WTC11 (cell line): ENCODE measurements at regions not wholly inside any gene's neighbourhood (a gene's known extent, or its start where the extent isn't known, plus 50 kb on each side); places are given as distances from the start of the nearest gene placed in this dataset.

Source experiments
- ATAC-seq: fragments of 200-7000 bp; cut with Tn5 transposase; 2 replicates; pipeline ENCODE4 v1.10.0; 2021; ENCODE audit warnings: mild to moderate bottlenecking, moderate library complexity
- CTCF ChIA-PET: fragments of 300-600 bp; sonication (Branson Sonifier 250); formaldehyde crosslinking; loops from one replicate; lab custom pipeline; 2021; ENCODE audit warnings: antibody characterized with exemption; lab: Charles Lee
- POLR2A ChIA-PET: fragments of 350-600 bp; sonication (Branson Sonifier 250); formaldehyde crosslinking; loops from one replicate; lab custom pipeline; 2021; ENCODE audit warnings: antibody characterized with exemption; lab: Charles Lee
- DNase-seq: peaks from one replicate; pipeline ENCODE4 v3.0.0; 2021; ENCODE audit warnings: low spot score
- H3K27ac Mint-ChIP-seq: 2 replicates; pipeline ENCODE4 v1.8.0; 2021; ENCODE audit warnings: mixed read lengths
- H3K27me3 Mint-ChIP-seq: 2 replicates; pipeline ENCODE4 v1.8.0; 2021; ENCODE audit warnings: low read depth, mild to moderate bottlenecking, moderate library complexity, mixed read lengths
- H3K36me3 Mint-ChIP-seq: 2 replicates; pipeline ENCODE4 v1.8.0; 2021; ENCODE audit warnings: mixed read lengths
- H3K4me1 Mint-ChIP-seq: 2 replicates; pipeline ENCODE4 v1.8.0; 2022; ENCODE audit warnings: mixed read lengths
- H3K4me3 Mint-ChIP-seq: 2 replicates; pipeline ENCODE4 v1.8.0; 2021; ENCODE audit warnings: mild to moderate bottlenecking, moderate library complexity, mixed read lengths
- H3K9me3 Mint-ChIP-seq: 2 replicates; pipeline ENCODE4 v1.8.0; 2021; ENCODE audit warnings: mixed read lengths
- AFF4 ChIP-seq: sonication (generic); formaldehyde crosslinking; IDR thresholded peaks from 2 replicates; pipeline ENCODE4 v1.8.1; 2023; ENCODE audit warnings: mild to moderate bottlenecking, missing genetic modification reagents, borderline replicate concordance
- AR ChIP-seq: fragments of 250-450 bp; sonication (Bioruptor Pico); IDR thresholded peaks from 2 replicates; pipeline ENCODE4 v1.9.0; 2021; ENCODE audit warnings: mild to moderate bottlenecking
- ARID4B ChIP-seq: sonication (generic); formaldehyde crosslinking; IDR thresholded peaks from 2 replicates; pipeline ENCODE4 v1.8.0; 2023; ENCODE audit warnings: missing genetic modification reagents, mild to moderate bottlenecking, borderline replicate concordance
- ATF6 ChIP-seq: sonication (generic); formaldehyde crosslinking; IDR thresholded peaks from 2 replicates; pipeline ENCODE4 v1.8.1; 2023; ENCODE audit warnings: mild to moderate bottlenecking, missing genetic modification reagents
- ERG ChIP-seq: fragments of 250-450 bp; sonication (Bioruptor Pico); IDR thresholded peaks from 2 replicates; pipeline ENCODE4 v1.8.0; 2021; ENCODE audit warnings: mild to moderate bottlenecking
- GRHL2 ChIP-seq: fragments of 250-450 bp; sonication (Bioruptor Pico); IDR thresholded peaks from 2 replicates; pipeline ENCODE4 v1.8.0; 2022; ENCODE audit warnings: mild to moderate bottlenecking, moderate library complexity; ENCODE audit not compliant: insufficient replicate concordance, severe bottlenecking
- MAX ChIP-seq: sonication (generic); formaldehyde crosslinking; IDR thresholded peaks from 2 replicates; pipeline ENCODE4 v1.8.0; 2022; ENCODE audit warnings: mild to moderate bottlenecking, missing genetic modification reagents
- MLX ChIP-seq: sonication (generic); formaldehyde crosslinking; IDR thresholded peaks from 2 replicates; pipeline ENCODE4 v1.8.1; 2023; ENCODE audit warnings: mild to moderate bottlenecking, missing genetic modification reagents, moderate library complexity
- NFATC4 ChIP-seq: fragments of 250-450 bp; sonication (Bioruptor Pico); IDR thresholded peaks from 2 replicates; pipeline ENCODE4 v1.9.0; 2021; ENCODE audit warnings: mild to moderate bottlenecking
- OVOL2 ChIP-seq: fragments of 250-450 bp; sonication (Bioruptor Pico); IDR thresholded peaks from 2 replicates; pipeline ENCODE4 v1.9.0; 2021; ENCODE audit warnings: mild to moderate bottlenecking, borderline replicate concordance
- PRRX2 ChIP-seq: fragments of 250-450 bp; sonication (Bioruptor Pico); IDR thresholded peaks from 2 replicates; pipeline ENCODE4 v1.8.0; 2021; ENCODE audit warnings: mild to moderate bottlenecking
- RELA ChIP-seq: sonication (generic); formaldehyde crosslinking; IDR thresholded peaks from 2 replicates; pipeline ENCODE4 v1.8.1; 2022; ENCODE audit warnings: missing genetic modification reagents, mild to moderate bottlenecking, borderline replicate concordance
- SMAD3 ChIP-seq: sonication (generic); formaldehyde crosslinking; IDR thresholded peaks from 2 replicates; pipeline ENCODE4 v1.8.0; 2022; ENCODE audit warnings: missing genetic modification reagents, mild to moderate bottlenecking, borderline replicate concordance
- TEAD4 ChIP-seq: sonication (generic); formaldehyde crosslinking; IDR thresholded peaks from 2 replicates; pipeline ENCODE4 v1.8.0; 2022; ENCODE audit warnings: mild to moderate bottlenecking, missing genetic modification reagents
- ZNF263 ChIP-seq: sonication (generic); formaldehyde crosslinking; IDR thresholded peaks from 2 replicates; pipeline ENCODE4 v1.8.1; 2022; ENCODE audit warnings: low read depth, mild to moderate bottlenecking, moderate library complexity, missing genetic modification reagents
- ZNF671 ChIP-seq: fragments of 250-450 bp; sonication (Bioruptor Pico); IDR thresholded peaks from 2 replicates; pipeline ENCODE4 v1.8.0; 2021; ENCODE audit warnings: mild to moderate bottlenecking
- ZSCAN18 ChIP-seq: fragments of 250-450 bp; sonication (Bioruptor Pico); IDR thresholded peaks from 2 replicates; pipeline ENCODE4 v2.1.2; 2022; ENCODE audit warnings: mild to moderate bottlenecking, moderate library complexity

GRCh38 chr16:51876601-51876875, 670.4 kb downstream of the TOX3 start:
- Mint-ChIP-seq H3K4me3 (no peak overlapping the region), H3K4me1 (peaks cover 49% of the 10 kb centered on the region), H3K27me3 (no peaks in the 10 kb centered on the region), H3K36me3 (no peaks in the 10 kb centered on the region), H3K9me3 (peaks cover 5% of the 10 kb centered on the region; the same call in 1 of the 2 replicates), H3K27ac (no peak overlapping the region)
- DNase-seq: no peak
- ATAC-seq: no peak
- ChIA-PET POLR2A (no interaction called here), CTCF (no interaction called here)
- TF ChIP-seq SMAD3 (CRISPR knock-in tag) (no peak), NFATC4 (CRISPR knock-in tag) (no peak), AFF4 (CRISPR knock-in tag) (no peak), ZNF671 (CRISPR knock-in tag) (no peak), PRRX2 (CRISPR knock-in tag) (no peak)

GRCh38 chr16:51875834-51876600, 670.9 kb downstream of the TOX3 start:
- H3K27me3 Mint-ChIP-seq: no peaks in the 10 kb centered on the region
- no peak overlapping the region for H3K27ac Mint-ChIP-seq
- ChIA-PET CTCF (no interaction called here), POLR2A (interaction anchor here (0.8 kb wide), 1 partner anchor 21 kb away, joined by 3 read pairs; no protein-coding TSS in a partner anchor)
- peaks cover 5% of the 10 kb centered on the region; the same call in 1 of the 2 replicates for H3K9me3 Mint-ChIP-seq
- ATAC-seq: peak; percentile 88
- H3K4me1 Mint-ChIP-seq: peaks cover 53% of the 10 kb centered on the region
- H3K36me3 Mint-ChIP-seq: no peaks in the 10 kb centered on the region
- H3K4me3 Mint-ChIP-seq: no peak overlapping the region
- peak; percentile 17 for DNase-seq
- TF ChIP-seq OVOL2 (CRISPR knock-in tag): no peak
- no peak for TF ChIP-seq PRRX2 (CRISPR knock-in tag)
- no peak for TF ChIP-seq MLX (CRISPR knock-in tag)
- TF ChIP-seq ATF6 (CRISPR knock-in tag): no peak
- TF ChIP-seq ZNF263 (CRISPR knock-in tag): no peak
- TF ChIP-seq RELA: no peak
- TF ChIP-seq ZSCAN18 (CRISPR knock-in tag): no peak
- no peak for TF ChIP-seq AR (CRISPR knock-in tag)
- no peak for TF ChIP-seq GRHL2 (CRISPR knock-in tag)
- no peak for TF ChIP-seq ERG (CRISPR knock-in tag)
- no peak for TF ChIP-seq MAX (CRISPR knock-in tag)
- no peak for TF ChIP-seq ARID4B (CRISPR knock-in tag)
- no peak for TF ChIP-seq TEAD4 (CRISPR knock-in tag)
